PC-9 (cell line): ENCODE measurements at regions not wholly inside any gene's neighbourhood (a gene's known extent, or its start where the extent isn't known, plus 50 kb on each side); places are given as distances from the start of the nearest gene placed in this dataset.

ENCODE experiments used
- BruUV-seq: library from RNA; stranded (reverse); fragments of 400-500 nt; replicated peaks from 2 replicates; lab custom pipeline; 2021; lab: Mats Ljungman, UMichigan
- CTCF ChIA-PET: fragments of 300-600 bp; sonication (Branson Sonifier 250); formaldehyde crosslinking; loops from one replicate; lab custom pipeline; 2022; ENCODE audit warnings: antibody characterized with exemption; lab: Charles Lee
- POLR2A ChIA-PET: fragments of 300-600 bp; sonication (Branson Sonifier 250); formaldehyde crosslinking; loops from one replicate; lab custom pipeline; 2022; ENCODE audit warnings: antibody characterized with exemption; ENCODE audit not compliant: unreplicated experiment; lab: Charles Lee
- DNase-seq, 2 experiments: peaks; one replicate each; pipeline versions ENCODE4 v3.0.0 to v3.0.0-alpha.2; 2015 to 2022; ENCODE audit warnings: mixed read lengths in 1 of 2
- H2AFZ ChIP-seq: fragments of 200-600 bp; sonication (generic); 2 replicates; pipeline ENCODE4 v1.8.1; 2017; ENCODE audit warnings: antibody characterized with exemption
- H3F3A ChIP-seq: fragments of 200-600 bp; sonication (generic); 2 replicates; pipeline ENCODE4 v1.8.1; 2017; ENCODE audit warnings: antibody characterized with exemption, mild to moderate bottlenecking, low read depth; ENCODE audit not compliant: insufficient read depth
- H3K27ac ChIP-seq: fragments of 200-600 bp; sonication (generic); 2 replicates; pipeline ENCODE4 v1.6.1; 2016; ENCODE audit warnings: mixed run types
- H3K27me3 ChIP-seq: fragments of 200-600 bp; sonication (generic); 2 replicates; pipeline ENCODE4 v1.6.1; 2016; ENCODE audit warnings: low read depth, mixed run types; ENCODE audit not compliant: insufficient read depth
- H3K36me3 ChIP-seq: fragments of 200-600 bp; sonication (generic); 2 replicates; pipeline ENCODE4 v1.6.1; 2016; ENCODE audit warnings: low read depth, mixed run types
- H3K4me1 ChIP-seq: fragments of 200-600 bp; sonication (generic); replicated peaks from 2 replicates; pipeline ENCODE4 v1.6.1; 2016; ENCODE audit warnings: mixed run types; ENCODE audit not compliant: insufficient read depth
- H3K4me2 ChIP-seq: fragments of 200-600 bp; sonication (generic); 2 replicates; pipeline ENCODE4 v1.6.1; 2017; ENCODE audit warnings: mixed run types
- H3K4me3 ChIP-seq: fragments of 200-600 bp; sonication (generic); 2 replicates; pipeline ENCODE4 v1.6.1; 2016; ENCODE audit warnings: mixed run types
- H3K79me2 ChIP-seq: fragments of 200-600 bp; sonication (generic); 2 replicates; pipeline ENCODE4 v1.6.1; 2017; ENCODE audit warnings: low read depth, mixed run types
- H3K9me2 ChIP-seq: fragments of 200-600 bp; sonication (generic); 2 replicates; pipeline ENCODE4 v1.8.1; 2017; ENCODE audit warnings: mild to moderate bottlenecking; ENCODE audit not compliant: insufficient read depth
- H3K9me3 ChIP-seq: fragments of 200-600 bp; sonication (generic); 2 replicates; pipeline ENCODE4 v1.8.1; 2016; ENCODE audit warnings: low read depth; ENCODE audit not compliant: insufficient read depth
- H4K20me1 ChIP-seq: fragments of 200-600 bp; sonication (generic); 2 replicates; pipeline ENCODE4 v1.8.1; 2017; ENCODE audit not compliant: insufficient read depth
- CTCF ChIP-seq: fragments of 200-600 bp; sonication (generic); conservative IDR thresholded peaks from 2 replicates; pipeline ENCODE4 v1.6.1; 2017; ENCODE audit warnings: mixed run types, antibody characterized with exemption, mild to moderate bottlenecking, moderate library complexity
- EZH2 ChIP-seq: fragments of 200-600 bp; sonication (generic); IDR thresholded peaks from 2 replicates; pipeline ENCODE4 v1.8.0; 2017; ENCODE audit warnings: antibody characterized with exemption, low read depth
- intact Hi-C: fragments of 100-400 bp; cut with micrococcal nuclease; formaldehyde crosslinking; loops from one replicate; pipeline ENCODE4 v1.10.0; 2022; ENCODE audit not compliant: unreplicated experiment

DNA sequence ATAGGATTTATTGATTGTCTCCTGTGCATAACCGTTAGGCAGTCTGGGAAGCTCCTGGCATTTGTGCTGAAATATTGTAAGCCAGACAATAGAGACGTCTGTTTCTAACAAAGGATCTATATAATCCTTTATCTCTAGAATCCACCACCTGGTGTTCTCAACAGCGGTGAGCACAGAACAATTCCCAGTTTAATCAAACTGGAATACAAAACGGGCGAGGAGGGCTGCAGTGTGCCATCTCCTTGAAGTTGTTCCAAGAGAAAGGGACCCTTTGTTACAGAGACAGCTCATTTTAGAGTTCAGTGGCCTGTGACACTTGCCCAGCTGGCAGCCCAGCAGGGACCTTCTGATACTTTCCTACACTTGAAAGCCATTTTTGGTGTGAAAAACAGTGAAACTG, 162.8 kb upstream of the IVNS1ABP start:
- no peaks in the 10 kb centered on the region for H3F3A ChIP-seq
- H3K36me3 ChIP-seq: no peaks in the 10 kb centered on the region
- TF ChIP-seq EZH2 (no peak), CTCF (no peak)
- no peak overlapping the region for H2AFZ ChIP-seq
- no peaks in the 10 kb centered on the region for H3K79me2 ChIP-seq
- CTCF ChIA-PET: no interaction called here
- H3K4me3 ChIP-seq: no peak overlapping the region
- no peaks in the 10 kb centered on the region for H3K9me2 ChIP-seq
- intact Hi-C loops: no loop called here
- POLR2A ChIA-PET: no interaction called here
- H4K20me1 ChIP-seq: no peaks in the 10 kb centered on the region
- H3K4me2 ChIP-seq: no peak overlapping the region
- no TSS peak for BruUV-seq
- H3K9me3 ChIP-seq: no peaks in the 10 kb centered on the region
- 0 out of 2 replicates have a peak, but pooled peaks cover 4% of the 10 kb centered on the region for H3K4me1 ChIP-seq
- no peak overlapping the region for H3K27ac ChIP-seq
- DNase-seq: no peak
- H3K27me3 ChIP-seq: no peaks in the 10 kb centered on the region

- no peaks in the 10 kb centered on the region for H4K20me1 ChIP-seq
- POLR2A ChIA-PET: no interaction called here
- H3F3A ChIP-seq: no peaks in the 10 kb centered on the region
- no peaks in the 10 kb centered on the region for H3K36me3 ChIP-seq
- H3K9me2 ChIP-seq: no peaks in the 10 kb centered on the region
- TF ChIP-seq CTCF (no peak), EZH2 (no peak)
- CTCF ChIA-PET: no interaction called here
- H3K27ac ChIP-seq: no peak overlapping the region
- H2AFZ ChIP-seq: no peak overlapping the region
- BruUV-seq: no TSS peak
- no peak overlapping the region for H3K4me2 ChIP-seq
- H3K27me3 ChIP-seq: no peaks in the 10 kb centered on the region
- no peak overlapping the region for H3K4me3 ChIP-seq
- no peaks in the 10 kb centered on the region for H3K79me2 ChIP-seq
- no peak for DNase-seq
- no peaks in the 10 kb centered on the region for H3K4me1 ChIP-seq
- intact Hi-C loops: no loop called here
- H3K9me3 ChIP-seq: no peaks in the 10 kb centered on the region
These were observed 161.8 kb upstream of the IVNS1ABP start for GRCh38 chr1:185478877-185479276.

DNA sequence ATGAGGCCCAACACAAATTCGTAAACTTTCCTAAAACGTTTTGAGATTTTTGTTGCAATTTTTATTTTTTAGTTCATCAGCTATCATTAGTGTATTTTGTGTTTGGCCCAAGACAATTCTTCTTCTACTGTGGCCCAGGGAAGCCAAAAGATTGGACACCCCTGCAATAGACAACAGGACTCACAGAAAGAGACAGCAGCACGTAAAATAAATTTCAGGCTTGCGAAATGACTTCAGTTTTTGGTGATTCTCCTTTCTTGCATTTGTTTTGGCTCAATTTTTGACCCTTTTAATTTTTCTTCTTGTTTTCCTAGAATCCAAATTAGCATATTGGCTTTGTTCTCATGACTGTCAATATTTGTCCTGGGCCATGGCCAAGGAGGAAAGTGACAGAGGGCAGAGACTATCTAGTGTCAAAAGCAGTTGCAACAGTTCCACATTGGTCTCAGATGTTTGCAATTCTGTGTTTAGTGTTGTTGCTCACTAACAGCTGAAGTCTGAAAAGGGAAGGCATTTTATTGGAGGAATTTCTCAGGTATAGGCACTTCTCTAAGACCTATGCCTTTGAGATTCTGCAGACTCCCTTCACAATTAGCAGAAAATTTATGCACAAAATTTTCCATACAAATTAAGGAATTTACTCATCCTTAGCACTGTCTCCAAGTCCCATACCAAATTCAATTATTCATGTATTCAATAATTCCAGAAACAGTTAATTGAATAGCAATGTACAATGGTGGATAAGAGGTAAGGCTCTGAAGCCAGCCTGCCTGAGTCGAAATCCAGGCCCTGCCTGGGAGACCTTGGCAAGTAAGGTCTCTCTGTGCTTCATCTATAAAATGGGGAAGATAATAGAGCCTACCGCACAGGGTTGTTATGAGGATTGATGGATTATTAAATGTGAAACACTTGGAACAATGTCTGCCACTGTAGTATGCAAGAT, 160.9 kb upstream of the IVNS1ABP start:
- Histone ChIP-seq H3K4me1 (no peaks in the 10 kb centered on the region), H4K20me1 (no peaks in the 10 kb centered on the region), H3K4me3 (no peak overlapping the region), H3K9me2 (no peaks in the 10 kb centered on the region), H3K9me3 (no peaks in the 10 kb centered on the region), H3K4me2 (no peak overlapping the region), H3K36me3 (no peaks in the 10 kb centered on the region), H3K27me3 (no peaks in the 10 kb centered on the region), H2AFZ (no peak overlapping the region), H3K79me2 (no peaks in the 10 kb centered on the region), H3F3A (no peaks in the 10 kb centered on the region), H3K27ac (no peak overlapping the region)
- TF ChIP-seq EZH2: no peak
- no peak for TF ChIP-seq CTCF
- intact Hi-C loops: no loop called here
- ChIA-PET POLR2A (no interaction called here), CTCF (no interaction called here)
- no peak for DNase-seq
- BruUV-seq: no TSS peak
